Activated CD4-positive, alpha-beta T cell treated with anti-CD3 and anti-CD28 coated beads, Interleukin-2, amount 50 U/mL, for 16 hours (primary cell): ENCODE measurements at regions not wholly inside any gene's neighbourhood (a gene's known extent, or its start where the extent isn't known, plus 50 kb on each side); places are given as distances from the start of the nearest gene placed in this dataset.
"Not testable (repeated sequence)": the region's sequence is repeated elsewhere in the genome, so short reads cannot be mapped to it uniquely, and the experiment has no call there.

Experiments
- DNase-seq: peaks from one replicate; pipeline ENCODE4 v3.0.0-alpha.2; 2020

- DNase-seq: no peak
Measured at GRCh38 chr1:88455621-88456256, 228.3 kb upstream of the PKN2 start.

GRCh38 chr1:88457197-88457596 is 226.9 kb upstream of the PKN2 start:
- no peak for DNase-seq

GRCh38 chr1:88461007-88461406 is 223.1 kb upstream of the PKN2 start:
- DNase-seq: no peak

GRCh38 chr1:88462096-88462487 is 222.0 kb upstream of the PKN2 start:
- DNase-seq: no peak

GRCh38 chr1:88462488-88463261 is 221.4 kb upstream of the PKN2 start:
- DNase-seq: no peak

GRCh38 chr1:88463401-88463985 is 220.6 kb upstream of the PKN2 start:
- no peak for DNase-seq

GRCh38 chr1:88466011-88466410 is 218.1 kb upstream of the PKN2 start:
- DNase-seq: no peak

- DNase-seq: no peak
Measured at GRCh38 chr1:88466899-88467580, 217.0 kb upstream of the PKN2 start.

- no peak for DNase-seq
Measured at GRCh38 chr1:88472298-88472697, 211.8 kb upstream of the PKN2 start.

- no peak for DNase-seq
Measured at GRCh38 chr1:88472714-88473113, 211.4 kb upstream of the PKN2 start.

- no peak for DNase-seq
Measured at GRCh38 chr1:88474555-88475304, 209.3 kb upstream of the PKN2 start.

GRCh38 chr1:88484881-88485280 is 199.2 kb upstream of the PKN2 start:
- no peak for DNase-seq

- DNase-seq: no peak
Measured at GRCh38 chr1:88488237-88488636, 195.8 kb upstream of the PKN2 start.

- no peak for DNase-seq
Measured at GRCh38 chr1:88490676-88491075, 193.4 kb upstream of the PKN2 start.

- DNase-seq: no peak
Measured at GRCh38 chr1:88499671-88500070, 184.4 kb upstream of the PKN2 start.

GRCh38 chr1:88502886-88503285 is 181.2 kb upstream of the PKN2 start:
- DNase-seq: no peak

GRCh38 chr1:88503646-88504045 is 180.4 kb upstream of the PKN2 start:
- DNase-seq: no peak

GRCh38 chr1:88504601-88505000 is 179.5 kb upstream of the PKN2 start:
- DNase-seq: no peak

GRCh38 chr1:88509379-88509778 is 174.7 kb upstream of the PKN2 start:
- DNase-seq: no peak

- no peak for DNase-seq
Measured at GRCh38 chr1:88514544-88515060, 169.5 kb upstream of the PKN2 start.

GRCh38 chr1:88517499-88517898 is 166.6 kb upstream of the PKN2 start:
- DNase-seq: not testable (repeated sequence)

GRCh38 chr1:88519156-88519555 is 164.9 kb upstream of the PKN2 start:
- DNase-seq: no peak
